HL-60 (cell line): ENCODE measurements at regions not wholly inside any gene's neighbourhood (a gene's known extent, or its start where the extent isn't known, plus 50 kb on each side); places are given as distances from the start of the nearest gene placed in this dataset.

Experiments used
- CTCF ChIP-seq: IDR thresholded peaks from one replicate; pipeline ENCODE4 v1.5.1; 2011; ENCODE audit warnings: low read length, control low read depth, inconsistent platforms; ENCODE audit not compliant: insufficient read depth
- GABPA ChIP-seq: IDR thresholded peaks from 2 replicates; pipeline ENCODE4 v1.6.1; 2012; ENCODE audit warnings: low read depth
- REST ChIP-seq: IDR thresholded peaks from 2 replicates; pipeline ENCODE4 v1.6.1; 2012; ENCODE audit warnings: low read depth; ENCODE audit not compliant: insufficient replicate concordance

GRCh38 chrX:27229721-27230120 lies 233.4 kb downstream of the PPP4R3C start:
- TF ChIP-seq GABPA, result no peak
- no peak for TF ChIP-seq CTCF
- TF ChIP-seq REST, result no peak
